T-helper 22 cell (primary cell): ENCODE measurements at regions not wholly inside any gene's neighbourhood (a gene's known extent, or its start where the extent isn't known, plus 50 kb on each side); places are given as distances from the start of the nearest gene placed in this dataset.
"Not testable (repeated sequence)": the region's sequence is repeated elsewhere in the genome, so short reads cannot be mapped to it uniquely, and the experiment has no call there.

Experiments used
- DNase-seq: peaks from one replicate; pipeline ENCODE4 v3.0.0-alpha.2; 2020; ENCODE audit warnings: low read depth

- DNase-seq: no peak
Measured at GRCh38 chr12:4822572-4822971, 87.1 kb upstream of the KCNA1 start.

GRCh38 chr12:4824380-4824779 lies 85.3 kb upstream of the KCNA1 start:
- no peak for DNase-seq

- DNase-seq: no peak
Measured at GRCh38 chr12:4825011-4825858, 84.5 kb upstream of the KCNA1 start.

- no peak for DNase-seq
Measured at GRCh38 chr12:4826909-4827308, 82.8 kb upstream of the KCNA1 start.

- no peak for DNase-seq
Measured at GRCh38 chr12:4828176-4828575, 81.5 kb upstream of the KCNA1 start.

- DNase-seq: no peak
Measured at GRCh38 chr12:4829161-4829792, 80.4 kb upstream of the KCNA1 start.

- DNase-seq: no peak
Measured at GRCh38 chr12:4829793-4830162, 79.9 kb upstream of the KCNA1 start.

GRCh38 chr12:4830556-4831210 lies 79.0 kb upstream of the KCNA1 start:
- DNase-seq: no peak

GRCh38 chr12:4833053-4833452 lies 76.7 kb upstream of the KCNA1 start:
- DNase-seq: no peak

- DNase-seq: no peak
Measured at GRCh38 chr12:4833524-4833923, 76.2 kb upstream of the KCNA1 start.

- DNase-seq: not testable (repeated sequence)
Measured at GRCh38 chr12:4842401-4842800, 67.3 kb upstream of the KCNA1 start.

GRCh38 chr12:4843907-4844306 lies 65.8 kb upstream of the KCNA1 start:
- no peak for DNase-seq

GRCh38 chr12:4847713-4848112 lies 62.0 kb upstream of the KCNA1 start:
- DNase-seq: no peak

- DNase-seq: no peak
Measured at GRCh38 chr12:4849115-4849541, 60.6 kb upstream of the KCNA1 start.

- DNase-seq: no peak
Measured at GRCh38 chr12:4849795-4850345, 59.8 kb upstream of the KCNA1 start.

GRCh38 chr12:4850857-4851380 lies 58.8 kb upstream of the KCNA1 start:
- DNase-seq: no peak

GRCh38 chr12:4852308-4852707 lies 57.4 kb upstream of the KCNA1 start:
- no peak for DNase-seq

GRCh38 chr12:4852911-4853310 lies 56.8 kb upstream of the KCNA1 start:
- no peak for DNase-seq

GRCh38 chr12:4855121-4855924 lies 54.4 kb upstream of the KCNA1 start:
- peak; percentile 5 for DNase-seq

- DNase-seq: no peak
Measured at GRCh38 chr12:4856596-4856995, 53.1 kb upstream of the KCNA1 start.

- DNase-seq: peak; percentile 28
Measured at GRCh38 chr12:4857472-4858291, 52.0 kb upstream of the KCNA1 start.
